T-helper 22 cell (primary cell): ENCODE measurements at regions not wholly inside any gene's neighbourhood (a gene's known extent, or its start where the extent isn't known, plus 50 kb on each side); places are given as distances from the start of the nearest gene placed in this dataset.

ENCODE experiments used
- DNase-seq: peaks from one replicate; pipeline ENCODE4 v3.0.0-alpha.2; 2020; ENCODE audit warnings: low read depth

DNA sequence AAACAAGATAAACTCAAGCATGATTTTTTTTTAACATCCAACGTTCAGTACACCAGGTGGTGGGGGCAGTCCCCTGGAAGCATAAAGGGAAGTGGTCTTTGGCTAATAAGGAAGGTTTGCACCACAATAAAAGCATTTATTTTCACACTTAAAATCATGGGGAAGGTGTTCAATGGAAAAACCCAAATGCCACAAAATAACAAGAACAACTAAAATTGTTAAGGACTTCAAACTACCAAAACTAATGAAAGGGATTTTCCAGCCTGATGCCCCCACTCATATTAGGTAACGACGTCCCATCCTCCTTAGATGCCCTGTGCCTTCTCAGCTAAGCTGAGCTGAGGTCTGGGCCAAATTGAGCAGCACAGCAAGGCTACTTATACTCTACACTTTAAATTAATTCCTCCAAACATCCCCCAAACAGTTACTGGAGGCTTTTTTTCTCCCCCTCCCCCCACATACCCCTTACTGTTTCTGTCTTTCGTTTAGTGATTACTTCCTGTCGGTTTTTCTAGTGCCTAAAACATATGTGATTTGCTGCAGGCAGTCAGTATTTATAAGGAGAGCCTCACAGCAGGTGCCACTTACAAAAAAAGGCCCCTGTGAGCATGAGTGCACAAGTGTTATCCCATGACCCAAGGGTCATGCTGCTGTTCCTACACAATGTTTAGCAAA lies 259.7 kb upstream of the ZNF608 start:
- no peak for DNase-seq

DNA sequence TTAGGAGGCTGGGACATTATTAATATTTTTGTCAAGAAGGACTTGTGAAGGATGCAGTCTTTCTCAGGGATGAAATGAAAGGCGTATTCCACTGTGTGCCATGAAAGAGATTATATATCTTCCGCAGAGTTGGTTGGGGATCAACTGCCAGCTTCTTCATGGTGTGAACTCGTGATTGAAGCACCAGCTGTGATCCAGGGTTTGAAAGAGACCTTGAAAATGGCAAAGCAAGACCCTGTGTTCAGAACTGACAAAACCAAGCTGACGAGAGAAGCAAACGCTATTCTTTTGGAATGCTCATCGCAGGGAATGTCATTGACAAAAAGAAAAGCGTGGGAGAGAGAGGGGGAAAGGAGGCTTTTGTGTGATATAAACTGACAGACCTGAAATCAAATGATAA lies 263.9 kb upstream of the ZNF608 start:
- DNase-seq = no peak

DNA sequence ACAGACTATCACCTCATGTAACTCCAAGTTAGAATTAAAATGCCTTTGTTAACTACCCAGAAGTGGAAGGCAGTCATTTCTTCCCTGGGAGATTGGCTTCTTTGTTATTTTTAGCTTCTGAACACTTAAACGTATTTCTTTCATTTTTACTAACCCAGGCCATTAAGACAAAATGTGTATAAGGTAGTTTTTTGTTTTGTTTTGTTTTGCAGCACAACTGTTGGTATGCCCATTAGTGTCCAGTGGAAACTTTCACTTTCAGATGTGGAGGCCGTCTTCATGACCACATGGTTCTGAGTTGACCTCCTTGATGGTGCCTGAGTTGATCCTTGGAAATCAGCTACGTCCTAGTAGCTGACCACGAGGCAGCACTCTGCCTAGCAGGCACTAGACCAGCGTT lies 264.6 kb upstream of the ZNF608 start:
- DNase-seq = no peak

DNA sequence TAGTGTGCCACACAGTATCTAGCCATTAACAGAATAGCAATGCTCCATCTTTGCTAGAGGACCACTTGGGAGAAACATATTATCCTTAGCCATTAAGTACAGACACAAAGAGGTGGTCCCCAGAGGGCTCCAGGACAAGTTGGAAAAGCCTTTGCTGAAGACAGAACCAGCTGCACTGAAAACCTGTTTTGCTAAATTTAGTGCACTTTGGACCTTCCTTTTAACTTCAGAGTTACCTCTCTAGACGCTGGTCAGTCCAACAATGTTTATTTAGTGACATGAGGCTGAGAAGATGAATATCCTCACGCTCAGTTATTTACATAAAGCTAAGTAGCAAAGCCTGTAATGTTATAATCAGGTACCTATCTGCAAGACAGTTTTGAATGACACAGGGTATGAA lies 265.0 kb upstream of the ZNF608 start:
- DNase-seq = no peak

DNA sequence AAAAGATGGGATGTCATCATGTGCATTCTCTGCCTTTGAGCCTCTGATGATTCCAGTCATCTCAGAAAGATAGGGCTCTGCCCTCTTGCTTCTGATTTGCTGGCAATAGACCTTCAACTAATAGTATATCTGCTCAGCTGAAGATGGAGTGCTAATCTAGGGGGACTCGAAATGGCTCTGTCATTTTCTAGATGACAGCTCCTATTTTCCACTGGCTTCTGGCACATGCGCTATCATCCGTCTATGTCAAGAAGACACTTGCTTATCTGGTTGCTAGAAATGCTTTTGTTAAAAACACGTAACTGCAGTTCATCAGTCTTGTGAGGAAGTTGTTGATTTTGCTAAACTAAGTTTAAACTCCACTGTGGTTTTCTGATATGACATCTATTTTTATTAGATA lies 265.5 kb upstream of the ZNF608 start:
- DNase-seq = no peak

DNA sequence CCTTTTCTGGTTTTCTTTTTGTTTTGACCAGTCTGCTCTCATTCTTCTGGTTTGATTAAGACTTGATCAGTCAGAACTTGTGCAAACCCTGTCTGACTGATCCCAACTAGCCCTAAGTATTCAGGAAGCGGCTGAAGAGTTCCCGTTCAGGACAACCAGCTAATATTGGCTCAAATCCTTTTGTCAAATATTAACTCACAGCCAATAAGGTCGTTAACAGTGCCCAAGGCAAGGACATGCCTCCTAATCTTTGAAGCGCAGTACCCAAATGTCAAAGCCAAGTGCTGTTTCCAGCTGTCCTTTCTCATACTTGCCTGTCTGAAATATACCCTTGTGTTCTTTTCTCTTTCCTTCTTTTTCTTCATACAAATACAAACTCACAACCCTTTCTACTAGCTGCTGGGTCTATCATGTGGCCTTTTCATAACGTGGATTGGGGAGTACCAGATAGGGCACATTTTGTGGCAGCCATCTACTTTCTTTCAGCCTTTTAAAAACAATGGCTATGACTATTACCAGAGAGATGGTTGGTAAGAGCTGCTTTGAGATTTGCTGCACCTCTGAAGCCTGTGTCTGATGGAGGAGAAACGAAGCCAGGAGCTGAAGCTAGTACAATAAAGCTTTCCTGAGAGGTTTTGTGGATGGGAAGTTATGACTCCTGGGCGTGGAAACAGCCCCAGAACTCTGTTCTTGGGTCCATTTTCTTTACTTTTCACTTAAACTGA lies 266.4 kb upstream of the ZNF608 start:
- no peak for DNase-seq

DNA sequence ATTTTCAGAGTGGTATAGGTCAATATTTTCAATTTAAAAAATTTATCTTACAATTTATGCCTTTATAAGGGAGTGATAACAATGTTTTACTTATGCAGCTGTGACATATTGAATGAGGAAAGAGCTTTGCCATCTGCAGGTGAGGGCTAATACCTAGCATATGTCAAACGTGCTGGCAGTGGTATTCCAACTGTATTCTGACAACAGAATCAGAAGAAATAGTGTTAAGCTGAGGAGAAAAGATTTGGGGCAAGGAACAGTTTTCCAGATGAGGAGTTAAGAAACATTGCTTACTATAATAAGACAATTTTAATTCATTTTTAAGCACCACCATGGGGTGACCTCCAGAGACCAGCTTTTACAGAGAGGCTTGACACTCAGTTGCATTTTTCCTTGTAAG lies 267.8 kb upstream of the ZNF608 start:
- no peak for DNase-seq

DNA sequence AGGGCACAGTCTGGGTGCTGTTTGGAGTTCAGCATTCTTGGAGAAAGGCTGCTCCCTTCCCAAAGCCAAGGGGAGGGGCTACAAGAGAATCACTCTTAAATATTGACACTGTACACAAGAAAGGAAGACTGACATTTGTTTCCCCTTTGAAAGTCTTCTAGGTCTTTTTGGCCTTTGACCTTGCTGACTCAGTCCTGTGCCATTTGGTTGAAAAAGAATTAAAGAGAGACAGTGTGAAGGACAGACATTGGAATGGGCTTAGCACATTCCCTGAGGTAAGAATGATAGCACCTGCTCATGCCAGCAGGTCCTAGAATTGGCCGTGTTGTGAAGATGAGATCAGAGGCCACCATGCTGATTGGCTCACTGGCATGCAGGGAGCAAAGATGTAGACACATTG lies 271.4 kb upstream of the ZNF608 start:
- no peak for DNase-seq

DNA sequence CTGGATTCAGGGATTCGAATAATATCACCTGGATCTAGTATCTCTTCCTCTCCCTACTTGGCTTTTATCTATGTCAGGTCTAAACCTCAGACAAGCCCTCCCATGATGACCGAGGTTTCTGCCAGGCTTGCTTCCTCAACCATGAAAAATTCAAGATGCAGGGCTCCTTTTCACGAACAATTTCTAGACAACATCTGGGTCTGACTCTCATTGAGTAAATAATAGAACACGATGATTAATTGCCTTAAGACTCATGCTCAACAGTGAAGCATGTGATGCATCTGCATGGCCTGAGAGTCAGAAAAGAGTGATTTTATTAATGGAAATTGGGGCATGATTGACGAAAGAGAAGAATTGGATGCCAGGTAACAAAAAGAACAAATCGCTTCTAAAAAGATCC lies 277.2 kb upstream of the ZNF608 start:
- no peak for DNase-seq

DNA sequence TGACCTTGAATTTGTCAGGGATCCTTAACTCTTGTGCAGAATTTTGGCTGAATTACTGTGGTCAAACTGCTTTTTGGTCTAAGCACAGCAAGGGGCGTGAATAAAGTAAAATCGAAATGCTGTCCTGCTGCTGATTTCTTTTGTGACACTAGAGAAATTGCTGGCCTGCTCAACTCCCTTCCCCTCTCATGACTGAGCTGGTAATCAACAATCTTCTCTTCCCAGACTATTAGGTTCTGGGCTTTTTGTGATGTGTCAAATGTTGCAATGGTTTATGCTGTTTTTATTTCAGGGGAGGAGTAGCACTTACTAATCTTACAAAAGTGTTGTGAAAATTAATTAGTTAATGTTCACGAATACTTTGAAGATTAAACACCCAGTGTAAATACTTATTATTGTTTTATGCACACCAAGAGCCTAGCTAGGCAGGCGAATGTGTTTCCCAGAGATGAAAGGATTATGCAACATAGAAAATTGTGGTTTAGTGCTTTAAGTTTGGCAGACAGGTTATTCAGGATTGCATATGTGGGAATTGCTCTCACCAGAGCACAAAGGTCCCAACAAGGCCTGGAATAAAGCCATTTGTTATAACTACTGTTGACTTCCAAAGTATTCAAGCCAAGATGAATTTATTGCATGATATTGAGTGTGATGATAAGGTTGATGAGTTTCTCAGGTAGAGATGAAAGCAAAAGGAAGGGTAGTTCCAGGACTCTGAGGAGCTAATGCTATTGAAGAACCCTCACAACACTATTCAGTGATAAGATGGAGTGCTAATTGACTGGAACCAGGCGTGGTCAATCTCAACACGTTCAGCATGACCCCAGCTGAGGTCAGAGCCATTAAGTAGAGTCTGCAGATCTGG lies 280.7 kb upstream of the ZNF608 start:
- DNase-seq = no peak

DNA sequence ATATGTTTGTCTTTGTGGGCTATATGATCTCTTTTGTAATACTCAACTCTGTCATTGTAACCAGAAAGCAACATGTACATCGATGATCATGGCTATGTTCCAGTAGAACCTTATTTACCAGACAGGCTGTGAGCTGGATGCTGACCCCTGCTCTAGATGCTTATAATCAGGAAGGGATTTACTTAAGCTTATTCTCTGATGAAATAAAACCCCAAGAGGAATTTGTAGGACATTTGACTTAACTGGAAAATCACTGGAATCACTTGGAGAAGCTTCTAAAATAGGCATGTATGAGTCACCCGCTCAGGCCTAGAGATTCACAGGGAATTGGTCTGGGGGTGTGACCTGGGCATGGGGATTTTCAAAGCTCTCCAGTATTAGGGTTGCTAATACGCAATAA lies 285.8 kb upstream of the ZNF608 start:
- no peak for DNase-seq

DNA sequence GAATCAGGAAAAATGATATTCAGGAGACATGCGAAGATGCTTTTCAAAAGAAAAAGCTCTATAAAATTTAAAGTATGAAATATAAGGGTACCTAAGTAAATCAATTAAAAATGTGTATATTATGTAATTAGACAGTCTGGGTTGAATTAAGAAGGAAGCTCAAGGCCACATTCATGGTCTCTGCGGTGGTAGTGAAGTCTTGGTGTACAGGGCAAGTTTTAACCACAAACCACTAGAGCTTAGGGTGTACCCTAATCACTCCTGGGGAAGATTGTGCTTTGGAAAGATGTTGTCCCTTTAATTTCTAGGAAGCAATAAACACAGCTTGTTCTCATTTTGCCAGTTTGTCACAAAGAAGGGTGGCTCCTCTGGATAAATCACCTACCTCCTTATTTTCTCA lies 287.2 kb upstream of the ZNF608 start:
- DNase-seq = no peak

DNA sequence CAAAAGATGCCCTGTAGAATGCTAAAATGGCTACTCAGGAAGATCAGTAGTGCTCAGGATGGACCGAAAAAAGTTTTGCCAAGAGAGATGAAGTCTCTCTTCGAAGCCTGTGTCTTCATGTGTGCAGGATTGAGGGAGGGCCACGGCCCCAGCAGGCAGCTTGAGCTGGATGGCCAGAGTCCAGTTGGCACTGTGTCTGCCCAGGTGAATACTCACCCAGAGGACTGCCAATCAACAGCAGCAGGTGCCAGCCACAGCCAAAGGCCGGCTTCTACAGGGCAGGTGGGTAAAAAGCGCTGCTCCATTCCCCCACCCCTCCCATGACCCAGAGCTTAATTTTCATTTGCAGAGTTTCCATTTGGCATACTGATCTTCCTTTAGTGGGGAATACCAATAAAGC lies 287.9 kb upstream of the ZNF608 start:
- DNase-seq = no peak

DNA sequence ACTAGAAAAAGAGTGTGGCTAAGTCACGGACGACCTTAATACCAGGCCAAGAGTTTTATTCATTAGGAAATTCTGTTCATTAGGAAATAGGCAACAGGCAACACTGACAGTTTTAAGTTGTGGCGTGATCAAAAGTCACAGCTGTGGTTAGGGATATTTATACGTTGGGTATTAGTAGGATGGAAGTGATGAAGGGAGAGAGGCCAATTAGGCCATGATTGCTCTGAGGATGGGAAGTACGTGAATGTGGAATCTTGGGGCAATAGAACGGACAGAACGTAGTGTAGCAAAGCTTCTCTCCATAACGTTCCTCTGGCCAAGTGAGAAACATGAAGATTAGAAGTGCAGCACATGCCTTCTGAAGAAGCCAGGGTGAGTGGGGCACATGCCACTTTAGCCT lies 290.1 kb upstream of the ZNF608 start:
- no peak for DNase-seq

DNA sequence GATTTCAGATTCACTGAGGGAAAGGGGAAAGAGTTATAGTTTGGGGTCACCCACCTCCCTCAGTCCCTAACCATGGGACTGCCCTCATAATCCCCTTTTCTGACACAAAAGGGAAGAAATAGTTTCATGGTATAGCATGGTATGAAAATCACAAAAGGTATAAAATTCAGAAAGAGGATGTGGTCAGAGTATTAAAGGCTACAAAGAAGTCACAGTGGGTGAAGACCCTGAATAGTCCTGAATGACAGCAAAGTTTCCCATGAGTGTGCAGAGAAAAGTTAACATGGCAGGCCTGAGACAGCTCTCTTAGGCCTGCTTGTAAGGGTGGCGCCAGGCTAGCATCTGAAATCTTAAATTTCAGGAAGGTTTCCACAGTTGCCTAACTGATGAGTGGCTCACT lies 290.6 kb upstream of the ZNF608 start:
- DNase-seq = no peak

DNA sequence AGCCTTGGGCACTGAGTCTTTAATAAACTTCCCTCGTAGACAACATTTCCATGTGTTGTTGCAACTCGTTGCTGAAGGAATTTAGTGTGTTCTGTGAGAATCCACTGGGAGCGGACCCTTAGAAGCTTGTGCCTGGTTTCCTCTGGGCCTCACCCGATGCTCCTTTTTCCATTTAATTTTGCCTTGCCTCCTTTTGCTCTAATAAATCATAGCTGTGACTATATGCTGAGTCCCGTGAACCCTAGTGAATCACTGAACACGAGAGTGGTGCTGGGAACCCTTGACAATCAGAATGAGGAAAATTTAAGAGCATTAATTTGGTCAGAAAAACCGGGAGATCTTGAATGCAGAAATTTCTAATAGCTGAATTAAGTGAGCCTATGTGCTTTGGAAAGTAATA lies 291.1 kb upstream of the ZNF608 start:
- no peak for DNase-seq

DNA sequence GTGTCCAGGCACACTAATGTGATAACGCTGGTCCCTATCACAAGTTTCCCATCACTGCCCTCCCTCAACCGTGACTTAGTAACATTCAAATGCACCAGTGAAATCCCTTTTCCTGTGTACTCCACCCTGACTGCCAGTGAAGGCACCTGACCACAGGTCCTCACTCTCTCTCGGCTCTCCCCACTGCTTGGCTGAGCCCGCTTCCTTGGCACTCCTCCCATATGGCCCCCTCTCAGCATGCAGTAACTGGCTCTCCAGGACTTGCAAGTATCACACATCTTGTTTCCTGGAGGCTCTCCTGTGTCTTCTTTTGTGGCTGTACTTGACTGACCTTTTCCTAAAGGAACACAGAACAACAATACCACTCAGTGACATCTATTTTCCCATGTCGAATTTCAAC lies 292.0 kb upstream of the ZNF608 start:
- DNase-seq = no peak

DNA sequence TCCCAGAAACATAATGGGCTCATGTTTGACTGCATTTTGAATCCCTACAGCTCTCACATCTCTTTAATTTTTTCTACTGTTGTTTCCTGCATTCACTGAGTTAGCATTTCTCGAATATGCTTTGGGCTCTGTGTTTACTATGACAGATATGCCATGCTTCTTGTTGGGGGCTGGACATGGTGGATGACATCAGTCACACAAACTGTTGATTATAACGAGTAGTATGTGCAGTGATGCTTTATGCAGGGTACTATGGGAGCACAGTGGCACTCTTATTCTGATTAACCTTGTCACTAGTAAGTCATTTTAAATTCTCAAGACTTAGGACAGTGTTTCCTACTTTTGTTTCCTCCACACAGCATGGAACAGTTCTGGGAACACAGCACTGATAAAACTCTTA lies 295.4 kb upstream of the ZNF608 start:
- no peak for DNase-seq

DNA sequence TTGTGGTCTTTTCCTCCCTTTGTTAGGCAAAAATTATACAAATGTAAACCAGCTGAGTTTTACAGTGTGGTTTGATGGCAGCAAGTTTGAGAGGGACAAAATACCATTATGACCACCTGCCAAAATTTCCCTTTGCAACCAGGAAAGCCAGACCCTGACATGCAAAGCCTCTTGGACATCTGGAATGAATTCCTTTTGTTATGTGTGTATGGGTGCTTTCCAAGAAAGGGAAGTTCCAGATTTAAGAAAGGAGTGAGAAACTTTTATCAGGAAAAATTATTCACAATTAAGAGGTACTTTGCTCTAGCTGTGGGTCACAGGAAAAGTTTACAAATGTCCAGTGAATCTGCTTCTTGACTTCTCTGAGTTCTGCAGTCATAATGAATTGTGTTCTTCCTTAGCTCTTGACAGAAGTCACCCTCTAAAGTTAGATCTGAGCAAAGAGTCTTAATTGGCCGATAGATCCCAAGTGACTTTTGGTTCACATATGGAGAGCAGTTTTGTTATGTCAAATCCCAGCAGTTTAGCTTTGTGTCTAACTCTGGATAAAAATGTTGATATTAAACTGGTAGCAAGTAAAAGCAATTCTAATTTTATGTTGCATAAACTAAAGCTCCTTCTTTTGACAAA lies 295.9 kb upstream of the ZNF608 start:
- no peak for DNase-seq

DNA sequence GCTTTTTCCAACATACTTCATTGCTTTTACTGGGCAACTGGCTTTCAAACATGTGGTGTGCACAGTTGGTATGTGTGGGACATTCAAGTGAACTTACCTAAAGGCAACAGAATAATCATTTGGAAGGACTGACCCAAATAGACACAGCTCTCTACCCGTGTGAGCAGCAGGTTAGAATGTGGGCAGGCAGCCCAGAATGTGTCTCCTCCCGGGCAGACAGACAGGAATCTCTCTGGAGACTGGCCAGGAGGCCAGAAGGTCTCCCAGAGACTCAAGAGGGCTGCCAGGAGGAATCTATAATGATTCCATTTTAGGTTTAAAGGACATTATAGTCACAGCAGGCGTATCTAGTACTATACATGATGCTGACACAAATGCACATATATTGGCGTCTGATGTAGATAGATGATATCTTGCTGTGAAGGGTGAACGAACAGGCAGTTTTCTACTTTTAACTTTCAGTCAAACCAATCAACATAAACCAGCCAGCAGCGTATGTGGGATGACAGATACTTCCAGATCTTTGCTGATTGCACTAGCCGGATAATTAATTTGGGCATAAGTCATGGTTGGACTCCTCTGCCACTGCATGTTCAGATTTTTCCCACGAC lies 297.4 kb upstream of the ZNF608 start:
- no peak for DNase-seq

DNA sequence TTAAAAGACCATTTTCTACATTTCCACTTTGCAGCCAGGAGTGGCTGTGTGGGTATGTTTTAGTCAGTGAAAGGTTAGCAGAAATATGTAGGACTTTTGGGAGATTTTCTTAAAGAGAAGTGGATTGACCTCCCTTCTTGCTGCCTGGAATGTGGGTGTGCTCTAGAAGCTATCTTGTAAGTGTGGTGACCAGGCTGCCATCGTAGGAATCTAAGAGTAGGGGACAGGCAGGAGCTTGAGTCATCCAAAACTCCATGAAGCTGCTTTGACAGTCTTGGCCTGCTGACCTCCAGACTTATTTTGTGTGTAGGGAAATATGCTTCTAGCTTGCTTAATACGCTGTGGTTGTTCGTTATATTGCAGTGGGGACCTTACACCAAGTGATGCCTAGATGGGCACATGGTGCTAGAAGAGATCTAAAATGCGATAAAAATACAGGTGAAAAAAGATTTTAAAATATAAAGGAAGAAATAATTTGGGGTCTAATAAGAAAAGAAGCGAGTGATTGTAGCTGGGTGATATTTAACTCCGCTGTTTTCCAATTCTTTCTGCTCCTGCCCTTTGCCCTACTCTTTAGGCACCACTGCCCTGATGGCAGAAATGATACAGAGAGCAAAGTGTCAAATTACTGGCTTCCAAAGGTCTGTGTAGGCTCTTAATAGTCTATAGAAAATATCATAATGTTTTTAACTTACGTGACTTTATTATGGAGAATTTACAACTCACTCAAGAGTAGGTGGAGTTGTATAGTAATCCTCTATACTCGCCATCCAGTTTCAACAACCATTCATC lies 298.2 kb upstream of the ZNF608 start:
- DNase-seq = no peak
